GM19467 (cell line): ENCODE measurements at regions not wholly inside any gene's neighbourhood (a gene's known extent, or its start where the extent isn't known, plus 50 kb on each side); places are given as distances from the start of the nearest gene placed in this dataset.

Experiments used
- ATAC-seq: cut with Tn5 transposase; IDR thresholded peaks from one replicate; pipeline ENCODE4 v1.9.1; 2021; ENCODE audit warnings: mild to moderate bottlenecking, moderate library complexity; ENCODE audit not compliant: unreplicated experiment

DNA sequence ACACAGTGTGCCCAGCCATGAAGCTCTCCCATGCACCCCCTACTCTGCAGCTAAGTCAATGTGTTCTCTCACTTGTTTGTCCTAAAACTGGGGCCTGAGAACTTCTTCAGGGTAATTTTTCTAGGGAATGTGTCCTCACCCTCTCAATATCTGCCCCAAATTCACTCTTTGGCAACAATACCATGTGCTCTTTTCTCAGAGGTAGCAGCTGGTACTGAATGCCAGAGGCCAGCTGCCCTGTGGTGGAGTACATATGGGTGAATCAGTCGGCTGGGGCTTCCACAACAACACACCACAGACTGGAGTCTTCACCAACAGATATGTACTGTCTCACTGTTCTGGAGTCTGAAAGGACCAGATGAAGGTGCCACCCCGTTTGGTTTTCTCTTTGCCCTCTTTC, 97.7 kb upstream of the TOP3B start:
- ATAC-seq = no peak

DNA sequence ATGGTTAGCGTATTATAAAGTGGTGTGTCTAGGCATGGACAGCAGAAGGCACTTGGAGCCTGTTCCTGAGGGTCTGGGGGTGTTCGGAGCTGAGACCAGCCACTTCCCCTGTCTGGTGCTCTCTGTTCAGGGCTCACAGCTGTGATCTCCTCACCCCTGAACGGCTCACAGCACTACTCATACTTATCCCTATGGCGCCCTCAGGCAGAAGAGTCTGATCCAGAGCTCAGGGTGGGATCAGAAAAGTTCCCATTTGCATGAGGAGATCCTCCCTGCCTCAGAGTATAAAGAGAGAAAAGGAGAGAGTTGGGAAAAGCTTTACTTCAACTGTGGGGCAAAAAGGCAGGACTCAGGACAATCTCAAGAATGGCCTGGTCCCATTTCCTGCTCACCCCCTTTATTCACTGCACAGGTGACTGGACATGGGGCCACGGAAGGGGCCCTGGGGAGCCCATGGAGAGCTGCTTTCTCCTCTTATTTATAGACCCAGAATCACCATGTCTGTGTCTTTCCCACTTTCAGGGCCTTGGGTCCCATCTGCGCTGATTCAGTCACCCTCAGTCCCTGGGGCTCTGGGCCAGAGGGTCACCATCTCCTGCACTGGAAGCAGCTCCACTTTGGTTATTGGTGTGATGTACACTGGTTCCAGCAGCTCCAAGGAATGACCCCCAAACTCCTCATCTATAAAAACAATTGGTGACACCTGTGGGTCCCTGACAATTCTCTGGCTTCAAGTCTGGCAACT, 97.0 kb upstream of the TOP3B start:
- ATAC-seq = no peak

DNA sequence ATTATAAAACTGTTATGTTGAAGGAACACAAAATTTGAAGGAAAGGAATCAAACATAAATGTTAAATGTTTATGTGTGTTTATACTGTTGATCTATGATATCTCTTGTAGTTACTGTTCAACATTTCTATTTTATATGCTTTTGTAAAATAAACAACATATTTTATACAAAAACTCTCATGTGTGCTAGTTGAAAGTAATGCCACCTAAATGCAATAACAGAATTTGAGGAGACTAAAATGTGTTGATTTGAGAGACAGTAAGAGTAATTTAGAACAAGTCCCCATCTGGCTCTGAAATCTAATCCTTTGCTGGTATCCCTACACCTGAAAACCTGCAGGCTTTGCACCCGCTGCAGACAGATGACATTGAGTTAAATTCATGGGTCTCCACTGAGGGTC, 95.7 kb upstream of the TOP3B start:
- no peak for ATAC-seq

DNA sequence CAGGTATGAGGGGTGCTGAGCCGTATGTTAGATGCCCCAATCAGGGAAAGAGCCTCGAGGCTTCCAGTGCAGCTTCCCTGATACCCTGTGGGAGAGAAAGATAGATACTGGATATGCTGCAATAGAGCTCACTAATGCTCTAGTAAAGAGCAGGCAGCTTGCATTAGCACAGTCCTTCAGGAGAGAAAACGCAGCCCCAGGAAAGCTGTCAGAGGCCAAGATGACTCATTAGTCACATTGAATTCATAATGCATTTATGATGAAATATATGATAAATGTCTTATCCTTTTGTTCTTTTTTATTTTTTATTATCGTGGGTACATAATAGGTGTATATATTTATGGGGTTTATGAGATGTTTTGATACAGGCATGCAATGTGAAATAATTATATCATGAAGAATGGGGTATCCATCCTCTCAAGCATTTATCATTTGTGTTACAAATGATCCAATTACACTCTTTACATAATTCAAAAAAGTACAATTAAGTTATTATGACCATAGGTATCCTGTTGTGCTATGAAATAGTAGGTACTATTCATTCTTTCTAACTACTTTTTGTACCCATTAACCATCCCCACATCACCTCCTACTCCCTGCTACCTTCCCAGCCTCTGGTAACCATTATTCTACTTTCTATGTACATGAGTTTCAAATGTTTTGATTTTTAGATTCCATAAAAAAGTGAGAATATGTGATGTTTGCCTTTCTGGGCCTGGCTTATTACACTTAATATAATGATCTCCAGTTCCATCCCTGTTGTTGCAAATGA, 94.5 kb upstream of the TOP3B start:
- ATAC-seq = no peak

DNA sequence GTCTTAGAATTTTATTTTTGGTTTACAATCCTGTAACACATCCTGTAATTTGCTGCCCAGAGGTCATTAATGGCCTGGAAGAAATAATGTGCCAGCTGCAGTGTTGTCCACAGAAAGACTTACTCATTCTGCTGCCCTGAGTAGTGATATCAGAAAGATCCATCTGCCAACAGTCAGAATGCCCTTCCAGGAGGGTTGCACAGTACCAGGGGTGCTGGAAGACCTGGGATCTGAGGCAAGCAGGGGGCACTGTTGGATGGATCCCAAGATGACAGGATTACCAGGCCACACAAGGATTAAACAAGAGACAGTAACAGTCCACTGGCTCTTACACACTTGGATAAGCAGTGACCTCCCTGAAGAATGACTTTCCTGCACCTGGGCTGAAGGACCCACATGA, 93.8 kb upstream of the TOP3B start:
- ATAC-seq = no peak

DNA sequence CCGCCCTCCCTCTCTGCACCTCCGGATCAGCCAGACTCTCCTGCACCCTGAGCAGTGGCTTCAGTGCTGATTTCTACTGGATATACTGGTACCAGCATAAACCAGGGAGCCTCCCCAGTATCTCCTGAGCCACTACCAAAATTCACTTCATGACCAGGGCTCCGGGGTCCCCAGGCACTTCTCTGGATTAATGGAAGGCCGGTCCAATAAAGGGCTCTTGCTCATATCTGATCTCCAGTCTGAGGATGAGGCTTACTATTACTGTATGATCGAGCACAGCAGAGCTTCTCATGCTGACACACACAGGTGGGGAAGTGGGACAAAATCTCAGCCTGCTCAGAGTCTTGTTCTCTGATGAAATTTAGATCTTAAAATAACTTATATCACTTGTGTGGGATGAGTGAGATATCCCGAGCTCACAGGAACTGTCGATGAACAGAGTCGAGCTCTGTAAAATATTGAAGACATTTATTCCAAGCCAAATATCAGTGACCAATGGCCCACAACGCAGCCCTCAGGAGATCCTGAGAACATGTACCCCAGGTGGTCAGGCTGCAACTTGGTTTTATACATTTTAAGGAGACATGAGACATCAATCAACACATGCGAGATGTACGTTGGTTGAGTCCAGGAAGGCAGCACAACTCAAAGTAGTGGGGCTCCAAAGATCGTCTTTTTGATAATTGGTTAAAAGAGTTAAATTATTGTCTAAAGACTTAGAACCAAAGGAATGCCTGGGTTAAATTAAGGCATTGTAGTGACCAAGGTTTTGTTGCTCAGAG, 93.0 kb upstream of the TOP3B start:
- ATAC-seq = no peak

DNA sequence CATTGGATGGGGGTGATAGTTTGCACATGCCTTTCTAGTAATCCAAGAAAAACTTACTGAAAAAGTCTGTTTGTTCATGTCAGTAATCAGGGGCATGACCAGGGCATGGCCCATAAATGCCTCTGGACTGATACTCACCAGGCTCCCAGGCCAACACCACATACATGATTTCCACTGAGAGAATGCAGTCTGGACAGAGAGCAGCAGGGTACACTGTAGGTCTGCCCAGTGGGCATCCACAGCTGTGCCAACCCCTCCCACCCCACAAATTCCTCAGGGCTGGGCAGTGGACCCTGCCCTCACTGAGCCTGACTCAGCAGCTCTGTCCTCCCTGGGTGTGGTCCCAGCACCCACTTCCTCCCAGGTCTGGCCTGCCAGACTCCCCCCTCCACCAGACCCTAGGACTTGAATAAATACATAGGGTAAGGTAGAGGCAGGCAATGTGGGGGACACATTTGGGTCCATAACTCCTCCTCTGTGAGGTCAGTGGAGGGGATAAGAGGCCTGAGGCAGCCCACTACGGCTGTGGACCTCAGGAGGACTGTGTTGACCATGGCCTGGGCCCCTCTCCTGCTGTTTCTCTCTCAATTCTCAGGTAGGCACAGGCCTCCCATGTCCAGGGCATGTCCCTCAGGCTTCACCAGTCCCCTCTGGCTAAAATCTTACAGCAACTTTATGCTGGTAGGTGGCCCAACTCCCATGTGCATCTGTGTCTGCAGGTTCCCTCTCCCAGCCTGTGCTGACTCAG, 92.2 kb upstream of the TOP3B start:
- no peak for ATAC-seq

DNA sequence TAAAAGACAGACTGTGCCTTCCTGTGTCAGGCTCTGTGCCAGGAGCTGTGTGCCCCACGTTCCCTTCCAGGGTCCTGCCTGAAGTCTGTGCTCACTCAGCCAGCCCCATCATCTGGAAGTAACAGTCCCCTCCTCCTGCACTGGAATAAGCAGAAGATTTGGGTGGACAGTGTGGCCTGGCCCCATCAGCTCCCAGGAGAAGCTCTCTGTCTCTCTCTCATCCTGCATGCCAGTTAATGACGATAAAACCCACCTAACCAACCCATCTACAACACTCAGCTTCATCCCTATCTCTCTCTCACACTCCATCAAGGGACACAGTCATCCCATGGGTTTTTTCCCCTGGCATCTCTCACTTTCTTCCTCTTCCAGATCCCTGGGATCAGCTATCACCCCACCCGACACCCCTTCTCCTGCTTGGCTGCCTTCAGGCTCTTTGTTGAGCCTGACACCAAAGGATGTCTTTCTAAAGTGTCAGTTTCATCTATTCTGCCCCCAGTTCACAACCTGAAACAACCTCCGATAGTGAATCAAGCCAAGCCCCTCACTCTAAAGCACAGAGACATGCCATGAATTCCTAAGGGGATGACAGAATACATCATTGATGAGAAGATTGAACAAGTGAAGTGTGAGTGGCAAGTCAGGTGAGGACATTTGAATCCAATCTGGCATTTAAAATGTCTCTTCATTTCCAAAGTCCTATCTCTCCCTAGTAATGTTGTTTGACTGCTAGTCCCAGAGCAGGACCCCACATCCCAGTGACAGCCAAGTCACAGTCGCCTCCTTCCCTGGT, 91.4 kb upstream of the TOP3B start:
- ATAC-seq = no peak

DNA sequence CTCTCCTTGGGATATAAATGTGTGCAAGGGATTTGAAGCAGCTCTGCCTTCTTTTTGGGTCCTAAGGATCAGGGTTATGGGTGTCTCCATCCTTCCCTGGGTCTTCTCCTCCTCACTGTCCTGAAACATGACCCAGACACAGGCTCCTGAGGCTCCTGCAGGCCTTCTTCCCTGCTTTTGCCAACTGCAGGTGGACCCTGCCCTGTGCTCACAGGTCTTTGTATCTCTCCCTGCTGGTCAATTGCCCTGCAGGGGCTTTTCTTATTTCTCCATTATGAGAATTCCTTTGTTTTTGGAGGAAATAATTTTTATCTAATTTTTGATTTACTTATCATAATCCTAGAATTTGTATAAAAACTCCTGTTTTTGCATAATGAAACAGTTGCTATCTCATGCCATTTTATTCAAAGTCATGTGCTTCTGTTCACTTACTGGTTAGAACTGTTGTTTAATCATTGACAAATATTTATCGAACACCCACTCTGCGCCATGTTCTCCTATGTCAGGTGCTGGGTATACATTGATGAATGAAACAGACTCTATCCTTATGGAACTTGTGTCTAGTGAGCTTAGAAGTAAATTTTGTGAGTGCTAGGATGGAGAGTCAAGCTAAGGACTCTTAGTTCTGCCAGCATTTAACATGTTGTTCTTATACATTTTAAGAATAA, 89.7 kb upstream of the TOP3B start:
- no peak for ATAC-seq

DNA sequence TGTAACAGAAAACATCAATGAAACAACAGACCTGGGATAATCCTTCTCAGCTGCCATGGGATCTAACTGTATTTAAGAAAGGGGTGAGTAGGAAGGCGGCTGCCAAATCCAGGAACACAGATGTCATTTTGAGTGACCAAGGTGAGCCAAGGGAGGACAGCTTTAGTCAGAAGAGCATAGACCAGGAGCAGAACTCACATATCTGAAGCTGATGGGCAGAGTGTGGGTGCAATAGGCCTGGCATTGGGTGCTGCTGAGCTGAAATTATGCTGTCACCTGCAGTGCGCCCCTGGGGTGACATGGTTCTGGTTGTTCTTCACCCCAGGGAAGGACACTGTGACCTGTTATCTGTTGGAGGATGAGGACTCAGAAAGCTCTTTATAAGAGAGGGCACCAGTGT, 88.9 kb upstream of the TOP3B start:
- no peak for ATAC-seq

DNA sequence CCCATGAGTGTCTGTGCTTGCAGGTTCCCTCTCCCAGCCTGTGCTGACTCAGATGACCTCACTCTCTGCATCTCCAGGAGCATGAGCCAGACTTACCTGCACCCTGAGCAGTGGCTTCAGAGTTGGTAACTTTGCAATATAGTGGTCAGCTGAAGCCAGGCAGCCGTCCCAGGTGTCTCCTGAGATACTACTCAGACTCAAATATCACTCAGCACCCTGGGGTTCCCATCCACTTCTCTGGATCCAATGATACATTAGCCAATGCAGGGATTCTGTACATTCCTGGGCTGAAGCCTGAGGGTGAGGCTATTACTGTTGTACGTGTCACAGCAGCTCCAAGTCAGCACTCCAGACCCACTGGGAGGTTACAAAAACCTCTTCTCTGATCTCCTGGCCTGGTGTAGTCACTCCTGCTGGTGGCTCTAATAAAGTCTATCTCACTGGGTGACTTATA, 87.8 kb upstream of the TOP3B start:
- ATAC-seq = no peak

DNA sequence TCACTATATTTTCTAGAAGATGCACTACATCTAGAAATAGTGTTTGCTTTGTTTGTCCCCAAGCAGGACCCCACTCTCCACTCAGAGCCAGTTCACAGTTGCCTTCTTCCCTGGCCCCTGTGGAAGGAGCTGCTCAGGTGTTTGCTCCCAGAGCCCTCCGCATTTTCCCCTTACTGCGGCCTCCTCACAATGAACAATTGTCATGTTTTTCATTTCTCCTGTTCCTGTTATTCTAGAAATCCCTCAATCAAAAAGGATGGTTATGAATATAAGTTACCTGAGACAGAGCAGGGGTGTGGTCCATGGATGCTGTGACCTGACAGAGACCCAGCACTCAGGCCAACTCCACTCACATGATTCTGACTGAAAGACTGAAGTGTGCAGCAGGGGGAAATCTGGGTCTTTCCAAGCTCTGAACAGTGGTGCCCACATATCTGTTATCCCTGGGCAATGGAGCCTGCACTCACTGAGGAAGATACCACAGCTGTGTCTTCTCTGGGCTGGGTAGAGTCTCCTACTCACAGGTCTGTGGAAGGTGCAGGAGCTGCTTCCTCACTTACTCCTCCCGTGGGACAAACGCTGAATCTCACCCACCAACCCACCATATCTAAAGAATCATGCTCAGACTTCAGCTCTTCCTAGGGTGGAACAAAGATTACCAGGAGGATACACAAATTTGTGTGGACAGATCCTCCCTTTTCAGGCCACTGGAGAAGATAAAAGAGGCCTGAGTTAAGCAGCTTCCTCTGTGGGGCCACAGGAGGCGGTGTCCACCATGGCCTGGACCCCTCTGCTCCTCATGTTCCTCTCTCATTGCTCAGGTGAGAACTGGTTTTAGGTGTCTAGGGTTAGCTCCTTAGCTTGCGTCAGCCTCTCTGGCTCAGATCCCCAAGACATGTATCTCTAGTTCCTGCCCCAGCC, 87.1 kb upstream of the TOP3B start:
- no peak for ATAC-seq

DNA sequence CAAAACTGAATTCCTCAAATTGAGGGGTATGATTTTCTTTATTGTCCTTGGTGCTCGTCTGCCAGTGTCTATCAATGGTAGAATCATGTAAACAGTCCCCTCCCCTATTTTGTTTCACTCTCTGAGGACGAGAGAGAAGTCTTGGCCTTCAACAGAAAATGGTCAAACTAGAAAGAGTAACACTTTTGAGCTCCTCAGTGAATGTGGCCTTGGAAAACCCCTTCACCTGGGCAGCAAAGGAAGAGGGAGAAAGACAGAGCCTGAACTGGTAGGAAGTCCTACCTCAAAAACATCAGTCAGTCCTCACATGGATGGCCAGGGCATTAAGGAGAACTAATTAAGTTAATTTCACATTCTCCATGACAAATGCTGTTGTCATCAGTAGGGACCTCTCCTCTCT, 86.1 kb upstream of the TOP3B start:
- ATAC-seq = no peak

DNA sequence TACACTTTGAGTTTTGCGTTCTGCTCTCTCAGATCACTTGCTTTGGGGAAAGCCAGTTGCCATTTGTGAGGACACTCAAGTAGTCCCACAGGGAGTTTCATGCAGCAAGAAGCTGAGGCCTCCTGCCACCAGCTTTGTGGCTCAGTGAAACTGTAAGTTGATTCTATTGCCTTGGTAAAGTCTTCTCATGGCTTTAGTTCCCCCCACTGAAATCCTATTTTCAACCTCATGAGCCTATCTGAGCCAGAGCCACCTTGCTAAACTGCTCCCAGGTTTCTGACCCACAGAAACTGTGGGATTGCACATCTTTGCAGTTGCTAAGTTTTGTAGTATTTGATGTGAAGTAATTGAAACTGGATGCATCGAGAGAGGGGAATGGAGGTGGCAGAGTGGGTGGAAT, 85.4 kb upstream of the TOP3B start:
- no peak for ATAC-seq

DNA sequence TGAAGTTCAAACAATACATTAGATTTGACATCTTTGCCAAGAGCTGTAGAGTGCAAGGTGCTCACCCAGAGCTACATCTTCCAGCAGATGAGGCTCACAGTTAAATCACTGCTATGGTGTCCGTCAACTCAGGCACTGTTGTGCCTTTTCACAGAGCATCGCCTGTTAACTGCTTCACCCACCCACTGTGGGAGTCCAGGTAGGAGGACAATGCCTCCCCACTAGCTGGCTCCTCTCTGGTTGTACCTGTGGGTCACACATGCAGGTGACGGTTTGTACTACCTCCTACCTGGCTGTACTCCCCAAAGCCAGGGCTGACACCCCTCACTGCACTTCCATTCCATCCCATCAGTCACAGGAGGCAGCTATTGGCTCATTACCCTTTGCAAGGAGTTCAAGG, 84.6 kb upstream of the TOP3B start:
- ATAC-seq = no peak

DNA sequence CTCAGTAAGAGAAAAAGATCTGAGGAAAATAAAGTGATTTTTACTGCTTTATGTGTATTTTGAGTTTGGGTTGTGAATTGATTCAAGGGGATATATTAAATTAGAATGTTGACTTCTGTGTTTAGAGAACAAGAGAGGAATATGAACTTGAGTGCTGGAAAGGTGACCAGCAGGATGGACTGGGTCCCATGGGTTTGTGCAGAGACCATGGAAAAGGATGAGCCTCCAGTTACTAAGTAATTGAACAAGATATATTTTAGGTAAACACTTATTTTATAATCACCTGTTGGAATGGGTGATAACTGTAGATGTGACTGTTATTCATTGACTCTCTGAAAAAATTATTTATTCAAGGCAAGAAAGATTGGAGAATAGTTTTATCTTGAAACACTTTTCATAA, 82.0 kb upstream of the TOP3B start:
- no peak for ATAC-seq

DNA sequence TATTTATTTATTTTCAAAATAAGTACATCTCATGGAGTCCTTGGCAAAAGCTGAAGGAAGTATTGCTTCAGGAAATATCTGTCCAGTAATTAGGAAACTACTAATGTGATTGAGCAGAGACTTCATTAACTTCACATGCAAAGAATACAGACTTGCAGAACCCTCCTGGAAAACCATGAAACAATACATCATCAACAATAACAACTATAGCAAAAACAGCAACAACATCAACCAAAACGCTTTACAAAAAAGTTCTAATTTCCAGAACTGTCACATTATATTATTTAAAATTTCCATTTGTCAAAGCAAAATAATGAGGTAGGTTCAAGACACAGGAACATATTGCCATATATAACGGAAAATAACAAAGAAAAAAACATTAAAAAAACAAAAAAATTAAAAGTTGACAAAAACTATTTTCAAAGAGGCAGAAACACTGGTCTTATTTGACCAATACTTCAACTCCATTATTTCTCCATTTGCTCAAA, 79.8 kb upstream of the TOP3B start:
- no peak for ATAC-seq
